GM12878 (cell line): ENCODE measurements at regions not wholly inside any gene's neighbourhood (a gene's known extent, or its start where the extent isn't known, plus 50 kb on each side); places are given as distances from the start of the nearest gene placed in this dataset.

Experiments used
- ATAC-seq: fragments of 200-7000 bp; cut with Tn5 transposase; 3 replicates; pipeline ENCODE4 v1.9.1; 2020; ENCODE audit warnings: mild to moderate bottlenecking, moderate library complexity
- BruUV-seq: library from RNA; stranded (reverse); fragments of 400-500 nt; replicated peaks from 2 replicates; lab custom pipeline; 2021; lab: Mats Ljungman, UMichigan
- CTCF ChIA-PET: fragments of 300-600 bp; sonication (Branson Sonifier 250); formaldehyde crosslinking; extraction: SDS; loops from one replicate; lab custom pipeline; 2021; ENCODE audit warnings: inconsistent platforms; lab: Yijun Ruan, JAX
- POLR2A ChIA-PET: fragments of 350-600 bp; formaldehyde crosslinking; extraction: SDS; loops from one replicate; lab custom pipeline; 2021; ENCODE audit warnings: inconsistent platforms; lab: Charles Lee
- RAD21 ChIA-PET: fragments of 300-600 bp; sonication (Branson Sonifier 250); formaldehyde crosslinking; loops from one replicate; lab custom pipeline; 2023; ENCODE audit warnings: antibody characterized with exemption; ENCODE audit not compliant: unreplicated experiment; lab: Charles Lee
- SMC1A ChIA-PET: fragments of 300-600 bp; sonication (Branson Sonifier 250); formaldehyde crosslinking; loops from one replicate; lab custom pipeline; 2023; ENCODE audit not compliant: unreplicated experiment, uncharacterized antibody; lab: Charles Lee
- DNase-seq: peaks from one replicate; pipeline ENCODE4 v3.0.0-alpha.2; 2011; ENCODE audit warnings: low read depth, low spot score
- FAIRE-seq: peaks from 3 replicates; lab custom pipeline; 2011; peaks lifted over from hg19 to GRCh38; lab: Jason Lieb, UNC
- H2AFZ ChIP-seq: 2 replicates; pipeline ENCODE4 v1.6.0; 2011; ENCODE audit warnings: low read depth, low read length, control low read depth; ENCODE audit not compliant: control insufficient read depth
- H3K27ac ChIP-seq: 2 replicates; pipeline ENCODE4 v1.5.1; 2011; ENCODE audit warnings: control low read depth; ENCODE audit not compliant: control insufficient read depth, insufficient read depth
- H3K27me3 ChIP-seq, 2 experiments: replicated peaks in 1 of 2; 2 replicates each; pipeline versions ENCODE4 v1.6.0 to v1.6.1; 2011; ENCODE audit warnings: low read length in 1 of 2; ENCODE audit not compliant: control insufficient read depth in 2 of 2, insufficient read depth in 2 of 2
- H3K36me3 ChIP-seq, 2 experiments: 2 replicates each; pipeline ENCODE4 v1.5.1; 2011; ENCODE audit warnings: low read length in 1 of 2; ENCODE audit not compliant: control insufficient read depth in 2 of 2, insufficient read depth in 2 of 2
- H3K4me1 ChIP-seq: 2 replicates; pipeline ENCODE4 v1.6.1; 2011; ENCODE audit warnings: mild to moderate bottlenecking, low read length, moderate library complexity, mixed read lengths; ENCODE audit not compliant: control insufficient read depth, insufficient read depth
- H3K4me2 ChIP-seq: 2 replicates; pipeline ENCODE4 v1.6.0; 2011; ENCODE audit warnings: control low read depth; ENCODE audit not compliant: control insufficient read depth, insufficient read depth
- H3K4me3 ChIP-seq: fragments of 200-600 bp; sonication (generic); 2 replicates; pipeline ENCODE4 v1.5.1; 2016
- H3K79me2 ChIP-seq: 2 replicates; pipeline ENCODE4 v1.6.0; 2011; ENCODE audit warnings: low read length; ENCODE audit not compliant: control insufficient read depth, insufficient read depth
- H3K9ac ChIP-seq: 2 replicates; pipeline ENCODE4 v1.8.0; 2011; ENCODE audit warnings: low read length, control low read depth, mixed read lengths; ENCODE audit not compliant: control insufficient read depth, insufficient read depth
- H3K9me3 ChIP-seq: replicated peaks from 3 replicates; pipeline ENCODE4 v1.5.1; 2011; ENCODE audit warnings: mild to moderate bottlenecking, low read length; ENCODE audit not compliant: control insufficient read depth, insufficient read depth
- H4K20me1 ChIP-seq: 2 replicates; pipeline ENCODE4 v1.6.0; 2011; ENCODE audit not compliant: control insufficient read depth, insufficient read depth
- CBX5 ChIP-seq: sonication (generic); IDR thresholded peaks from 2 replicates; pipeline ENCODE4 v1.6.1; 2016; ENCODE audit warnings: low read depth, moderate library complexity, mild to moderate bottlenecking, inconsistent platforms
- CEBPB ChIP-seq, 2 experiments: fragments of 150-350 bp in 1 of 2; IDR thresholded peaks; 2 replicates each; pipeline ENCODE4 v1.6.1; 2012 to 2014; ENCODE audit warnings: low read depth in 2 of 2, low read length in 2 of 2, borderline replicate concordance in 1 of 2, inconsistent platforms in 1 of 2
- ETV6 ChIP-seq, 2 experiments: fragments of 450-650 bp in 1 of 2; IDR thresholded peaks in 1 of 2; conservative IDR thresholded peaks in 1 of 2; 2 replicates each; pipeline ENCODE4 v1.6.1; 2014; ENCODE audit warnings: antibody characterized with exemption in 1 of 2, borderline replicate concordance in 1 of 2, low read depth in 1 of 2, mild to moderate bottlenecking in 1 of 2, moderate library complexity in 1 of 2
- HDAC6 ChIP-seq: fragments of 200-600 bp; sonication (generic); IDR thresholded peaks from one replicate; pipeline ENCODE4 v1.8.0; 2017; ENCODE audit warnings: antibody characterized with exemption; ENCODE audit not compliant: unreplicated experiment
- TBL1XR1 ChIP-seq: IDR thresholded peaks from 2 replicates; pipeline ENCODE4 v1.6.1; 2012; ENCODE audit warnings: low read depth, low read length, improper control_type of control experiment
- in situ Hi-C: fragments of 300-500 bp; cut with MboI; formaldehyde crosslinking; loops from 9 replicates; pipeline ENCODE4 v1.14.3; 2018; ENCODE audit warnings: mixed read lengths
- intact Hi-C: fragments of 100-400 bp; cut with micrococcal nuclease; formaldehyde crosslinking; loops from one replicate; pipeline ENCODE4 v1.14.2; 2022; ENCODE audit not compliant: unreplicated experiment
- TF ChIP-seq, protein P1 (sequence below): IDR thresholded peaks from 2 replicates; pipeline ENCODE4 v1.6.1; 2012; ENCODE audit warnings: improper control_type of control experiment, low read depth, low read length; ENCODE audit not compliant: insufficient replicate concordance

DNA sequence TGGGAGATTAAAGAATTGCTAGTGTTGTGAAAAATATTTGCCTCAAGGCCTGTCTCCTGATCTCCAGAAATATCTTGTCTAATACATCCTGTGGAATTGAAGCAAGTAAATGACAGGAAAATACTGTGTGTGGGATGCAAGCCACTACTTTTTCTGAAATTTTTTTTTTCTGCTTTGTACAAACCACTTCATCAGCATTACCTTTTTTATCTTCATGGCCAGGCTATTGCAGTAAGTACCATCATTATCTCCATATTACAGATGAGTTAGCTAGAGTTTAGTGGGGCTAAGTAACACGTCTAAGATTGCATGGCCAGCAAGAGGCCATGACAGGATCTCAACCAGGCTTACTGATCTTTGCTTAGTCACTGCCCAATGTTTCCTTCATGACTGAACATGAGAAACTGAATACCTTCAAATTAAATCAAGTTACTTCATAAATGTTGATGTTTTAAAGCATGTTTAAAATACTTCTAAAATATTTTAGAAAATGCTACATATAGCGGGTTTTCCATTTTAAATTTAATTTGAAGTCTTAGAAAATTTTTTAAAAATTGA is 273.7 kb downstream of the SLC6A15 start (continued):
- TF ChIP-seq, protein P1, sequence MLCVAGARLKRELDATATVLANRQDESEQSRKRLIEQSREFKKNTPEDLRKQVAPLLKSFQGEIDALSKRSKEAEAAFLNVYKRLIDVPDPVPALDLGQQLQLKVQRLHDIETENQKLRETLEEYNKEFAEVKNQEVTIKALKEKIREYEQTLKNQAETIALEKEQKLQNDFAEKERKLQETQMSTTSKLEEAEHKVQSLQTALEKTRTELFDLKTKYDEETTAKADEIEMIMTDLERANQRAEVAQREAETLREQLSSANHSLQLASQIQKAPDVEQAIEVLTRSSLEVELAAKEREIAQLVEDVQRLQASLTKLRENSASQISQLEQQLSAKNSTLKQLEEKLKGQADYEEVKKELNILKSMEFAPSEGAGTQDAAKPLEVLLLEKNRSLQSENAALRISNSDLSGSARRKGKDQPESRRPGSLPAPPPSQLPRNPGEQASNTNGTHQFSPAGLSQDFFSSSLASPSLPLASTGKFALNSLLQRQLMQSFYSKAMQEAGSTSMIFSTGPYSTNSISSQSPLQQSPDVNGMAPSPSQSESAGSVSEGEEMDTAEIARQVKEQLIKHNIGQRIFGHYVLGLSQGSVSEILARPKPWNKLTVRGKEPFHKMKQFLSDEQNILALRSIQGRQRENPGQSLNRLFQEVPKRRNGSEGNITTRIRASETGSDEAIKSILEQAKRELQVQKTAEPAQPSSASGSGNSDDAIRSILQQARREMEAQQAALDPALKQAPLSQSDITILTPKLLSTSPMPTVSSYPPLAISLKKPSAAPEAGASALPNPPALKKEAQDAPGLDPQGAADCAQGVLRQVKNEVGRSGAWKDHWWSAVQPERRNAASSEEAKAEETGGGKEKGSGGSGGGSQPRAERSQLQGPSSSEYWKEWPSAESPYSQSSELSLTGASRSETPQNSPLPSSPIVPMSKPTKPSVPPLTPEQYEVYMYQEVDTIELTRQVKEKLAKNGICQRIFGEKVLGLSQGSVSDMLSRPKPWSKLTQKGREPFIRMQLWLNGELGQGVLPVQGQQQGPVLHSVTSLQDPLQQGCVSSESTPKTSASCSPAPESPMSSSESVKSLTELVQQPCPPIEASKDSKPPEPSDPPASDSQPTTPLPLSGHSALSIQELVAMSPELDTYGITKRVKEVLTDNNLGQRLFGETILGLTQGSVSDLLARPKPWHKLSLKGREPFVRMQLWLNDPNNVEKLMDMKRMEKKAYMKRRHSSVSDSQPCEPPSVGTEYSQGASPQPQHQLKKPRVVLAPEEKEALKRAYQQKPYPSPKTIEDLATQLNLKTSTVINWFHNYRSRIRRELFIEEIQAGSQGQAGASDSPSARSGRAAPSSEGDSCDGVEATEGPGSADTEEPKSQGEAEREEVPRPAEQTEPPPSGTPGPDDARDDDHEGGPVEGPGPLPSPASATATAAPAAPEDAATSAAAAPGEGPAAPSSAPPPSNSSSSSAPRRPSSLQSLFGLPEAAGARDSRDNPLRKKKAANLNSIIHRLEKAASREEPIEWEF, result no peak
- no peak for TF ChIP-seq HDAC6

DNA sequence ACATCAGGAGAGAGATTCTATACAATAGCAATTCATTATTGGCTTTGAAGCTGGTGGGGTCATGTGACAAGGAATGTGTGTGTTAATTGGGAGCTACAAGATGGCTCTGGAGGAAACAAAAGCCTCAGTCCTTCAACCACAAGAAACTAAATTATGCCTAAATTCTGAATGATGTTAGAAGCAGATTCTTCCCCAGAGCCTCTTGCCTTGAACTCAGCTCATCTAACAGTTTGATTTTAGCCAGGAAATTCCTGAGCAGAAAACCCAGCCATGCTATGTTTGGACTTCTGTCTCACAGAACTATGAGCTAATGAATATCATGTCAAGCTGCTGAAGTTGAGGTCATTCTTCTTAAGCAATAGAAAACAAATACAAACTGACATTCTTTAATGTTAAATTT is 274.7 kb downstream of the SLC6A15 start:
- CTCF ChIA-PET, result interaction anchor here (0.7 to 1.0 kb wide), 3 partner anchors 206 to 1842 kb away, joined by 3 read pairs; no protein-coding TSS in a partner anchor
- H3K4me2 ChIP-seq, result no peak overlapping the region
- no peak for FAIRE-seq
- no peaks in the 10 kb centered on the region for H3K79me2 ChIP-seq
- POLR2A ChIA-PET, result no interaction called here
- no peaks in the 10 kb centered on the region for H3K27me3 ChIP-seq
- intact Hi-C loops (no loop called here), in situ Hi-C loops (no loop called here)
- TF ChIP-seq ETV6 (conservative IDR thresholded peaks at IDR 0.05 in 1 of 2, IDR thresholded peaks at IDR 0.05 in 1 of 2; ENCODE audit: borderline replicate concordance in 1 of 2, low read depth in 1 of 2), result no peak
- TF ChIP-seq TBL1XR1, result no peak
- no peak for TF ChIP-seq CBX5
- TF ChIP-seq CEBPB (IDR thresholded peaks at IDR 0.05; ENCODE audit: borderline replicate concordance in 1 of 2, low read depth in 2 of 2, low read length in 2 of 2), result no peak
- no peaks in the 10 kb centered on the region for H3K36me3 ChIP-seq
- no peak overlapping the region for H3K27ac ChIP-seq
- DNase-seq, result no peak
- H4K20me1 ChIP-seq, result no peaks in the 10 kb centered on the region
- RAD21 ChIA-PET, result no interaction called here
- no peak overlapping the region for H3K4me3 ChIP-seq
- H2AFZ ChIP-seq, result no peak overlapping the region
- no peaks in the 10 kb centered on the region for H3K4me1 ChIP-seq
- BruUV-seq, result no TSS peak
- H3K9ac ChIP-seq, result no peak overlapping the region
- SMC1A ChIA-PET, result interaction anchor here (1.1 to 1.4 kb wide), 2 partner anchors 17 to 32 kb away, joined by 3 read pairs; no protein-coding TSS in a partner anchor
- ATAC-seq, result no peak
- no peaks in the 10 kb centered on the region for H3K9me3 ChIP-seq
